ENCODE measurements at regions not wholly inside any gene's neighbourhood (a gene's known extent, or its start where the extent isn't known, plus 50 kb on each side); places are given as distances from the start of the nearest gene placed in this dataset.

GRCh38 chr5:2691530-2691929 is 59.9 kb downstream of the IRX2 start:
- Histone ChIP-seq H3K27me3 (ENCODE audit: insufficient read depth, low read depth, low read length) (no peaks in the 10 kb centered on the region), H3K9me2 (ENCODE audit: insufficient read depth, low read length) (no peaks in the 10 kb centered on the region), H3K79me2 (replicated peaks; ENCODE audit: insufficient read depth, low read length) (no peaks in the 10 kb centered on the region), H3K9me3 (ENCODE audit: low read length) (no peaks in the 10 kb centered on the region), H3K9ac (ENCODE audit: low read length) (no peak overlapping the region), H4K20me1 (ENCODE audit: insufficient read depth) (no peaks in the 10 kb centered on the region), H3K36me3 (ENCODE audit: insufficient read depth, low read length) (no peaks in the 10 kb centered on the region), H3K4me2 (ENCODE audit: low read length) (no peak overlapping the region), H3F3A (ENCODE audit: insufficient read depth, low read length, poor library complexity, severe bottlenecking) (no peaks in the 10 kb centered on the region), H3K4me3 (ENCODE audit: low read length) (no peak overlapping the region), H3K27ac (ENCODE audit: low read length) (no peak overlapping the region), H2AFZ (ENCODE audit: low read depth, low read length) (no peak overlapping the region)
- no peak for TF ChIP-seq POLR2AphosphoS5 (IDR thresholded peaks at IDR 0.05)
- no peak for TF ChIP-seq REST (IDR thresholded peaks at IDR 0.05; ENCODE audit: borderline replicate concordance)
- TF ChIP-seq SMC3 (conservative IDR thresholded peaks at IDR 0.05; ENCODE audit: poor library complexity): no peak
- no peak for TF ChIP-seq EP300 (conservative IDR thresholded peaks at IDR 0.05; ENCODE audit: poor library complexity, severe bottlenecking)
- TF ChIP-seq MXI1 (conservative IDR thresholded peaks at IDR 0.05; ENCODE audit: poor library complexity, severe bottlenecking): no peak
- TF ChIP-seq TAF1 (IDR thresholded peaks at IDR 0.05; ENCODE audit: low read depth): no peak
- no peak for TF ChIP-seq EZH2 (IDR thresholded peaks at IDR 0.05; ENCODE audit: borderline replicate concordance, insufficient read depth, low read length, poor library complexity, severe bottlenecking)
- no peak for TF ChIP-seq RAD21 (conservative IDR thresholded peaks at IDR 0.05)
- TF ChIP-seq CTCF (IDR thresholded peaks at IDR 0.05; ENCODE audit: poor library complexity, severe bottlenecking): no peak

GRCh38 chr5:2690293-2690692 is 61.2 kb downstream of the IRX2 start:
- Histone ChIP-seq H3K27me3 (ENCODE audit: insufficient read depth, low read depth, low read length) (no peaks in the 10 kb centered on the region), H3K4me3 (ENCODE audit: low read length) (no peak overlapping the region), H3K9me3 (ENCODE audit: low read length) (no peaks in the 10 kb centered on the region), H3K79me2 (replicated peaks; ENCODE audit: insufficient read depth, low read length) (no peaks in the 10 kb centered on the region), H4K20me1 (ENCODE audit: insufficient read depth) (no peaks in the 10 kb centered on the region), H3K9me2 (ENCODE audit: insufficient read depth, low read length) (no peaks in the 10 kb centered on the region), H3K4me2 (ENCODE audit: low read length) (no peak overlapping the region), H3K36me3 (ENCODE audit: insufficient read depth, low read length) (no peaks in the 10 kb centered on the region), H2AFZ (ENCODE audit: low read depth, low read length) (no peak overlapping the region), H3K27ac (ENCODE audit: low read length) (no peak overlapping the region), H3K9ac (ENCODE audit: low read length) (no peak overlapping the region), H3F3A (ENCODE audit: insufficient read depth, low read length, poor library complexity, severe bottlenecking) (no peaks in the 10 kb centered on the region)
- TF ChIP-seq RAD21 (conservative IDR thresholded peaks at IDR 0.05) (no peak), REST (IDR thresholded peaks at IDR 0.05; ENCODE audit: borderline replicate concordance) (no peak), EZH2 (IDR thresholded peaks at IDR 0.05; ENCODE audit: borderline replicate concordance, insufficient read depth, low read length, poor library complexity, severe bottlenecking) (no peak), TAF1 (IDR thresholded peaks at IDR 0.05; ENCODE audit: low read depth) (no peak), CTCF (IDR thresholded peaks at IDR 0.05; ENCODE audit: poor library complexity, severe bottlenecking) (no peak), SMC3 (conservative IDR thresholded peaks at IDR 0.05; ENCODE audit: poor library complexity) (no peak)

Measured in neural cell (in vitro differentiated cells).